Amniotic epithelial cell (primary cell): ENCODE measurements at regions not wholly inside any gene's neighbourhood (a gene's known extent, or its start where the extent isn't known, plus 50 kb on each side); places are given as distances from the start of the nearest gene placed in this dataset.

Experiments used
- DNase-seq: peaks from one replicate; pipeline ENCODE4 v3.0.0-alpha.2; 2010; ENCODE audit warnings: low read depth

DNA sequence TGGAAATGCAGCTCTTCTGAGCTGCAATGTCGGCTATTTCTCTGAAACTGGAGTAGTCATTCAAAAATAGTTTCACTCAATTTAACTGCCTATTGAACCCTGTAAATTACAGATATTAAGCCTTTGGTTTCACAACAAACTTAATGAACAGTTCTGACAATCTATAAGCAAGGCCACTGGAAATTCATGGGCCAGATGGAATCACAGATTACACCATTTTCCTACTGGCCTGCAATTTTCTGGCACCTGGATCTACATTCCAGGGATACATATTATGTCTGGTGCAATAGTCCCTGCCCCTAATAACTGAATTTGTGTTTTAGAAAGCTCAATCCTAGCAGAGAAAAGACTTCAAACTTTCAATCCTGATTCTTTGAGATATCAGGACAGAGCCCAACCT is 551.7 kb downstream of the RNF144A start:
- DNase-seq = no peak

DNA sequence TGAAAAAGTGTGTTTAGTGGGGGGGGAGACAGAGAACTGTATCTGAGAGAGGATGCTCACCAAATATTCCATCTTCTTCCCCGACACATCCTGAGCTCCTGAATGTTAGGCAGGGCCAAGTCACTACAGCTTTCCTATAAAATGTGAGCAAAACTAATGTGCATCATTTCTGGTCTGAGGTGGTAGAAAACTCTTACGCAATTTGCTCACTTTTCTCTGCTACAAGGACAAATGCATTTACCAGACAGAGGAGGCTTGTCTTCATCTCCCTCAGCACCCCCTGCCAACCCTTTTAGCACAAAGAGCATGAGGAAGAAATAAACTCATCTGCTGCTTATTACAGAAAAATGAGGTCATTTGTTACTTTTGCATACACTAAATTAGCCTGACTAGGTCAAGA is 554.0 kb downstream of the RNF144A start:
- DNase-seq = no peak

DNA sequence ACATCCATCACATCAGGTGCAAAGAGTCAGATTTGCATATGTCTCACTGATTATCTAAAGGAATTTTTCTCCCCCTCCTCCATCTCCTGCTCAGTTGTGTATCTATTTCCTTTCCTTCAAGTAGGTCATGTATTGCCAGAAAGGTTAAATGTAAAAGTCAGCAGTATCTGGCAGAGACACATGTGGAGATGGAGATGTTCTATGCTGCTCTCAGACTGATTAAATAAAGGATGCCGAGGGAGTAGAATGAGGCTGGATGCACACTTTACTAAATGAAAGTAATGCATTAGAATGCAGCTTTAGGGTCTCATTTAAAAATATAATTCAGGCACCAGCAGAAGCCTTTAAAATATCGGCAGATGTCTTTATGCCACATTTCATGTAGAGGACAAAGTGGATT is 555.3 kb downstream of the RNF144A start:
- no peak for DNase-seq

DNA sequence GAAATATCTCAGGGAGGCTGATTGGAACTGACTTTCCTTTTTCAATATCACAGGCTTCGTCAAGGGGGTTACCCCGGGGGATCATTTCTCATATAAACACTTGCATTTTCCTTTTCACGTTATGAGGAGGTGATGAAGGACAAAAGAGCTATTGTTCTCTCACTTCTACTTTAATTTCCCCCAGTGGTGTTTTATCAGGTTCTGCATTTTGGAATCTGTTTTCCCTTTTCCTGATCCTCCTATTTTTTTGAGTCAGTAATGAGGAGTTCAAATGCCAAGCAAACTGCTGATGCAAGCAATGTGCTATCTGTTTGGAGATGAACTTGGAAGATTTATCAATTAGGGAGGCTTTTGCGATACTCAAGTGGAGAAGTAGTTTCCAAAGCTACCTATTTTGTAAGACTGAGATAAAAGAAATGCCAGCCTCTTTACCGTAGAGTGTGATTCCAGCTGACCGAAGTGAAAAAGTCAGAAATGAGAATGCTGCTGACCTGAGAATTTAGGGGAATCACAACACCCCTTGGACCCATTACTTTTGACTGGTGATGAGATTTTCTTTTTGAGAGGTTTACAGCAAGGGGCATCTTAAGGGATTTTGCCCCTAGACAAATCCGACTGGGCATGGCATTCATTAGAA is 556.0 kb downstream of the RNF144A start:
- DNase-seq = no peak

DNA sequence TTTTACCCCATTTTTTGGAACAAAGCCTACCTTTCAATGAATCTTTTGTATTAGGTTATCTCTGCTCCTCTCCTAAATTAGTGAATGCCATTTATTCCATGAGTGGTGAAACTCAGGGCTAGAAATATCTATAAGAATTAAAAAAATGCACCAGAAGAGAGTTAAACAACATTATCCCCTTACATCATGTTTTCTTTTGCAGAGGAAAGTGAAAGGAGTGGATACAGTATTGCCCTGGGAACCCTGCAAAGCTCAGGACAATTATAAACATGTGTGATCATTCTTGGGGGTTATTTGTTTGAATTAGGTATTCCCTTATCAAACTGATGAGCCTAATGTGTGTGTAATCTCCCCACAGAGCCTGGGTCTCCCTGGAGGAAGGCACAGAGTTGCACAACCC is 559.2 kb downstream of the RNF144A start:
- DNase-seq = no peak

DNA sequence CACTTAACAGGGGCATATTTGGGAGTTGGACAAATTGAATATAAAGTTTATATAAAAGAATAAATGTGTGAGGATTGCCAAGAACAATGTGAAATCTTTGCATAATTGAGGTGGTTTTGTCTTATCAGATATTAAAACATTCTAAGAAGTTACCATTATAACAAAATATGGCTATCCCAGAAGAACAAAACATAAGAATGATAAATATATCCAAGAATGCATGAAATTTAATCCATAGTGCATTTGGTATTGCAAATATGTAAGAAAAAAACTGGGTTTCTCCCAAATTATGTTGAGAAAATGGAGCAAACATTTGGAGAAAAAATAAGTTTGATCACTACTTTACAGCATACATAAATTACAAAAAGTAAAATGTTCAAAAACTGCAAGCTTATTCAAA is 562.4 kb downstream of the RNF144A start:
- no peak for DNase-seq

DNA sequence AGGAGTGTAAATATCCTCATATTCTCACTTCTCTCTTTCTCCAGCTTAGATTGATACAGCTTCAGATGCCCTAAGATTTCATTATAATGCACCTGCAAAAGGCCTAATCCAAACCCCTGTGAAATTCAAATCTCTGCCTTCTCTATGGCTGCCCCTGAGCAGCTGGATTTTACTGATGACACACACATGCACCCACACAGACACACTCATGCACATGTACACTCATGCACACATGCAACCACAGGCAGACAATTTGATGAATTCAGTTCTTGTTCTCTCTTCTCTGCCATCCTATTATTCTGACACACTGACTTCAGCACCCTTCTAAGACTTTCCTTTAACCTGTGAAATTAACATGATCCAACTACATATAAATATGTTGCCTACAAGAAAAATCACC is 563.2 kb downstream of the RNF144A start:
- DNase-seq = no peak

DNA sequence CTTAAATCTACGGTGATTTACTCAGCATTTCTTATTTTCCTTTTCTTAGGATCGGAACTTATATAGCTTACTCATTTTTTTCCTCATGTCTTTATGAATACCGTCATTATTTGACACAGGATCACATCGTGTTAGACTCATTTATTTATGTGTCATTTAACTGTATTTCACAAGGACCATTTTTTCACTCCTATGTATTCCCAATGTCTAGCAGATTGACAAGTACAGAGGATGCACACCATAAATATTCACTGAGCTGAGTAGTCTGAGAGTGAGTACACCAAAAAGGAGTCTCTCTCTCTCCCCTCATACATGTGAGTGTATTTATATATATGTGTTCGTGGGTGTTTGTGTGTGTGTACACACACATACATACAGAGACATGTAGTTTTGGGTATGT is 573.5 kb downstream of the RNF144A start:
- DNase-seq = no peak

DNA sequence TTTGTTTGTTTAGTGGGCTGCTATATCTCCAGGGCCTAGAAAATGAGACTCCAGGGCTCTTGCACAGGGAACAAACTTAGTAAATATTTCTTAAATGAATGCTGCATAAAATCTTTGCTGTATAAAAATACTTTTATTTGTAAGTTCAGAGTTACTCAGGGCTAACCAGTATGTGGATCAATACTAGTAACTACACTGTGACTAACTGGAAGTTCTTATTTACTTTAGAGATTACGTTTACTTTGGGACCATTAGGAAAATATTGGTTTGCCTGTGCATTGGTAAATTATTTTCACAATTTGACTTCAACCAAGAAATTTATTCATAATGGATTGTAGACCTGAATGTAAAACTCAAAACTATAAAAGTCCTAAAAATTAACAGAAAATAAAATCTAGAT is 575.5 kb downstream of the RNF144A start:
- DNase-seq = no peak

DNA sequence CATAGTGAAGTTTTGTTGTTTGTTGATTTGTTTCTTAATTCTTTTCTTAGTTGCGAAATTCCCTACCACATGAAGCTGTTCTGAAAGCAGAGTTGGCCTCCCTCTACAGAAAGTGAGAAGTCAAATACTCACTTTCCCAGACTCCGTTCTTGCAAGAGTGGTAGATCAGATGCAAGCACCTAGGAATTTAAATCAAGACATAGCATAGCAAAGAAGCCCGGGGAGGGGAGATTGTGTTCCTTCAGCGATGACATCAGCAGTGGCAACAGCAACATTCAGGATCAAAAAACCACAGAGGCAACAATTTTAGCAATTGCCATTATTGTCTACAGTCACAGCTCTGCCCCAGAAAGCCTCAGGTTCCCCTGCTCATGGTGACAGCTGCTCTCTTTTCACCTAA is 580.0 kb downstream of the RNF144A start:
- DNase-seq = no peak

DNA sequence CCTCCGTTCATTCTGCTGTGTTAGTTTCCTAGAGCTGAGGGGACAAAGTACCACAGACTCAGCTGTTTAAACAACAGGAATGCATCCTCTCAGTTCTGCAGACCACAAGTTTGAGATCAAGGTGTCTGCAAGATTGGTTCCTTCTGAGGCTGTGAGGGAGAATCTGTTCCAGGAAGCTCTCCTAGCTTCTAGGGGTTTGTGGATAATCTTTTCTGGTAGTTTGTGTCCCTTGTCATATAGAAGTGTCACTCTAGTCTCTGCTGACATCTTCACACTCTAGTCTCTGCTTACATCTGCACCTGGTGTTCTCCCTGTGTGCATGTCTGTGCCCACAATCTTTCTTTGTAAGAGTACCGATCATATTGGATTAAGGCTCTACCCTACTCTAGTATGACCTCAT is 581.8 kb downstream of the RNF144A start:
- DNase-seq = no peak

DNA sequence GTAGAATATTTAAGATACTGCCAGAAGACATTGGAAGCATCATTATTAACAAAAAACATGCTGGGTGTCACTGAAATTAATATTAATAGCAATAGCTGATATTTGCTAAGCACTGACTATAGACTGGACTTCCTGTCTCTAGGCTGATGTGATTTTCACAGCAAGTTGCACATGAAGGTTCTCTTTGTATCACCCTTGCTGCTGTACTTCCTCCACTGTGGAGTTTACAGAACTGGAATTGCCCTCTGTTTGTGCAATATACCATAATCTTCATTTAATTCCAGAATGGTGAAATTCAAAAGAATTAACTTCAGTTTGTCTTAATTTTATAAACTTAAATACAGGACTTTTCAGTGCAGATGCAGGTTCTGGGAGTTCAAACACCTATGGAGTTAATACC is 585.1 kb downstream of the RNF144A start:
- no peak for DNase-seq

DNA sequence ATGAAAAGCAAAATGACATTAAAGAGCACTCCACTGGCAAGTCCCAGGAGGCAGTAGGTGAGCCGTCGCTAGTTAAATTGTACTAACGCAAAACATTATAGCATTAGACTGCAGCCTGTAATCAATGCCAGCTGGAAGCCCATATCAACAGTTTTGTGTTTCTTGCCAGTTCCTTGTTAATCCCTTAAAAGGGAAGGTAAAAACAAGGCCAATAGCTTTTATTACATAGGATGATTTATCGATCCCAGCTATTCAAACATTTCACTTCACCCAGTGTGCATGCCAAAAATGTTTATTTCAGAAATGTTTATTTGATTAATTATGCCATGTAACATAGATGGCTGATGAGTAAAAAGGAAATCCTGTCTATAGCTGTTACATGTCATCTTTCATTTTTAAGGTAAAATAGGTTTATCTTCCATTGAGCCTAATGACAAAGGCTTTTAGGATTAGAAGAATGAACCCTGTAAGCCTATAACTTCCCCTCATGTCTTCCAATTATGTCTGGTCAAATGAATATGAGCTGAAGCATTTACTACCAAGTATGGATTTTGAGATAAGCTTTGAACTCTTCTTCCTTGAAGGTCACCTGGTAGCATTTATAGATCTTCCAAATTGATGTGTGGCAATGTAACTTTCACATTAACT is 591.2 kb downstream of the RNF144A start:
- DNase-seq = no peak

DNA sequence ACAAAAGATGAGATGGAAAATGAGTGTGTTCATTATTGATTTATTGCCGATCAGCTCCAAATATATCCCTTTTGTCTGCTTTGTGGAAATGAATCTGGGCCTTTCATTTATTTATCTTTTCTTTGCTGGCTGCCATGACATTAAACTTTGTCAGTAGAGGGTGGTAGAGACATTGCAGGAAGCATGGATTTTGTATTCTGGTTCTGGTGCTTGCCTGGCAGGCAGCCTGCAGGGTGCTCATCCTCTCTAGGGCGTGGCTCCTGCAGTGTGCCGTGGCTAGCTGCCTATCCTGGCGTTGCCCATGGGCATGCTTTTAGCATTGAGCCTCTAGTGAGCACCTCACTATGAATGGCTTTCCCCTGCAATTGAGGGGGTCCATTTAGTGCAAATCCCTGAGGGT is 593.1 kb downstream of the RNF144A start:
- DNase-seq = no peak

DNA sequence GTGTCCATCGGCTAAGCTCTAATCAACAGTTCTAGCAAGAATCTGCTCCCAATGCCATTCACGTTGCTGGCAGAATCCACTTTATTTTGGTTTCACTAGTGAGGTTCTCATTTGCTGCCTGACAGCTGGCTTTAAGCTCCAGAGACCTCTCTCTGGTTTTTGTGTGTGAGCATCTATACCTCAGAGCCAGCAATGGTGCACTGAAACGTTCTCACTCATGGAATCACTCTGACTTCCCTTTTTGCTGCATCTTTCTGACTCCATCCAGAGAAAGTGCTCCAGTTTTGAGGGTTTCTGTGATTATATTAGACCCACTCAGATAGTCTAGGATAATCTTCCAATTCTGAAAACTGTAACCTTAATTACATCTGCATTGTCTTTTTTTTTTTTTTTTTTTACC is 596.6 kb downstream of the RNF144A start:
- no peak for DNase-seq

DNA sequence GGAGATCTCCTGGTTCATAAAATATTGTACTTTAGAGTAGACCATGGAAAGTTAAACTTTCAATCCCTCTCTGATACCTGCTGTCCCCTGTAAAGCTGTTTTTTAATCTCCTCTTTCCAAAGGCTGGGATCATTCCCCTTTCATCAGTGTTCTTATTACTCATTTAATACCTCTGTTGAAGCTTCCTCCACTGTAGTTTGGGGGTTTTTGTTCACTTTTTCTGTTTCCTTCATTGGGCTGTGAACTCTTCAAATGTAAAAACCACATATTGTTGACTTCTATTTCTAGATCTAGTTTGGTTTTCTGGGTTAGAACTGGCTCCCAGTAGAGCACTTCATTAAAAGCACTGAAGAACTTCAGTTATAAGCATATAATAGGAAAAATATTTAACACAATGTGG is 598.1 kb downstream of the RNF144A start:
- no peak for DNase-seq

DNA sequence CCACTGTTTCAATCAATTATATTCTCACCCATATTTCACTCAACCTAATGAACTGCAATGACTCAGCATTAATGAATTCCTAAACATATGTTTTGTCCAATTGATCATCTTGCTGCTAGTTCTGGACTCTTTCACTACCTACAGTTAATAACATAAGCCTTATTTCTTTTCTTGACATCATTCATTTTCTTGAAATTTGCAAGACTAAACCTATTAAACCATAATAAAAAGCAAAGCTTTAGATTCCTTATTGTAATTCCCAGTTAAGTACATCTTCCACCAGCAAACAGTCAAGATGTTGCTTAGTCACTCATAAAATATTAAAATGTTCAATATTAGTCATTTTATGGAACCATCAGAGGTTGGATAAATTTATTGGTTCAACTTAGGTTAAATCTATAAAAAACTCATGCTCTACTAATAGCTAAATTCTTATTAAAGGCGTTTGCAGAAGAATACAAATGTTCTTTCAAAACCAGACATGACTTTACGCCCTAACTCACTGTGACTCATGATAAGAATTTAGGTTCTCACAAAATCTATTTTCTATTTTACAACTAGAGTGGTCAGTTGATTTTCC is 599.4 kb downstream of the RNF144A start:
- no peak for DNase-seq

DNA sequence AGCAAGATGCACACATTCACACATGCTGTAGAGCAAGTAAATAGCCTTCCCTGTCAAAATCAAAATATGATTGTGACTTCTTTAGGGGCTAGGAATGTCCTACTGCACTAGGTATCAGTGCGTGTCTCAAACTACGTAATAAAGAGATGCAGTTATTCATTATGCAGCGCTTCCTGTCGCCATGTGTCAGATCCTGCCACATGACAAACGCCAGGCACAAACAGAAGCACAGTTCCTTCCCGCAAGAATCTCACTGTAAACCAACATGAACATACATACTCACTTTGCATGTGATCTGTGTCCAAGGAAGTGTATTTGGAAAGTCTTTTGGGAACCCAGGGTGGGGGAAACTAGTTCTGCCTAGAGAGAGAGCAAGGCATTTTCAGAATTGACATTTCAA is 599.9 kb downstream of the RNF144A start:
- no peak for DNase-seq

DNA sequence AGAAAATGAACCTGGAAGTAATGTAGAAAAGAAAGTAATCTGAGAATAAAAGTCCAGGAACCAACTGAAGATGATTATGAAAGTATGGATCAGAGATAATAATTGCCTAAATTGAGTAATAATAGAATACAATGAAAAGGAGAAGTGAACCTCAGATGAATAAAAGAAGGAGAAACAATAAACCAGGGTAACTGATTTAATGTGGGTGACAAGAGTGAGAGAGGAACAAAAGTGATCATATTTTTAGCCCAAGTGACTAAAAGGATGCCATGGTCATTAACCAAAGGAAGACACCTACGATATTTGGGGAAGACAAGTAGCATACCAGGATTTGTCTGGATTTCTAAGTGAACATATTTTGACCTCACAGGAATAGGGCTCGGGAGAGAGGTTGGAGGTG is 600.6 kb downstream of the RNF144A start:
- DNase-seq = no peak

DNA sequence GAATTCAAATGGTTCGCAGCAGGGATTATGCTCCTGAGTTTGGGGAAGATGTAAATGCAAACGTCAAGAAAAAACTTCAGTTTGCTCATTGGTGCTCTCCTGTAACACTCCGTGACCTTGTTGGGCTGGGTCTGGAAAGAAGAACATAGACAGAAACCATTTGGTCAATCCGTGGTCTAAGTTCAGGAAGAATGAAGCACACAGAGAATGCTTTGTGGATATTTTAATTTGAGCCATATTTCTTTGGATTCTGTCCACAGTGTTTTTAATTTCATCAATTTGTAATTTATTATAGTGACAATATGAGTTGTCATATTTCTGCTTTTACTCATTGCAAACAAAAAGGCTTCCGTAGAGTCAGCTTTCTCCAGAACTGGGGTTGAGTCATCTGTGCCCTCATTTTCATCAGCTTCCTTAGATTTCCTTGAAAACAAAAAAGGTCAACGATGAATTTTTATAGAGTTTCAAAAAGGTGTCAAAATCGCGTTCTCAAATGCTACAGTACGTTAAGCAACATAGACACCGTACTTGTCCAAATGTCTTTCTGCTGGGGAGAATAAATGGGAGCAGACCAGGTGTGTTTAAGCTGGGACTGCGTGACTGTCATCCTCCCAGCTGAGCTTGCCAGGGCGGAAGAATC is 606.4 kb downstream of the RNF144A start:
- DNase-seq = no peak

DNA sequence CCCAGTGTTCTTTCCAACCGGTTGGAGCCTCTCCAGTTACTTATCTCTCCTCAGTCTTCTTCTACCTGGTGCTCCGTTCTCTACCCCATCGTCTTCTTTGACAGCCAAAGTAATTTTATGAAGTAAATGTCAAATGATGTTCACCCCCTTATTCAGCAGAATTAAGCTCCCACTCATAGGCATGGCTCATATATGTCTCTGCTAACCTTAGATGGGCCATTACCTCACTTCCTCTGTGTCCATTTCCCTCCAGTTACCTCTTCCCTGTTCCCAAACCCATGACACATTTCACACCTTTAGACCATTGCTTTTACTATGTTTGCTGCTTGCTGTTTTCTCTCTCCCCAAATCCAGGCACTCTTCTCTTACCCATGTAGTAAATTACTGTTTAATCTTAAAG is 607.0 kb downstream of the RNF144A start:
- no peak for DNase-seq

DNA sequence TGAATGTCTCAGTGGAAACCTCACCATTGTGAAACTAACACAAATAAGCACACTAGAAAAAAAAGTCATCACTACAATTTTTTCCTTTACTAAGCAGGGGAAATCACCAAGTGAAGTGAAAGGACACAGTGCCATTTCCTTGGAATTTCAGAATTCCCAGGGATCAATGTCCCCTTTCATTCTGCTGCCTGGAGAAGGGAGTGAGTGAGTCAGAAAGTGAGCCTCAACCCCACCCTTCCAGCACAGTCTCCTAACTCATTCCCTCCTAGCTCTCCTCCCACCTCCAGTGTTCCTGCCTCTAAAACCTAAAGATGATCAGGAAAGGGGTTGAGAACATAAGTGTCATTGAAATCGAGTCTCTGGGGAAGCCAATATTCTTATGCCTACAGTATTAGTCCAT is 608.5 kb downstream of the RNF144A start:
- no peak for DNase-seq

DNA sequence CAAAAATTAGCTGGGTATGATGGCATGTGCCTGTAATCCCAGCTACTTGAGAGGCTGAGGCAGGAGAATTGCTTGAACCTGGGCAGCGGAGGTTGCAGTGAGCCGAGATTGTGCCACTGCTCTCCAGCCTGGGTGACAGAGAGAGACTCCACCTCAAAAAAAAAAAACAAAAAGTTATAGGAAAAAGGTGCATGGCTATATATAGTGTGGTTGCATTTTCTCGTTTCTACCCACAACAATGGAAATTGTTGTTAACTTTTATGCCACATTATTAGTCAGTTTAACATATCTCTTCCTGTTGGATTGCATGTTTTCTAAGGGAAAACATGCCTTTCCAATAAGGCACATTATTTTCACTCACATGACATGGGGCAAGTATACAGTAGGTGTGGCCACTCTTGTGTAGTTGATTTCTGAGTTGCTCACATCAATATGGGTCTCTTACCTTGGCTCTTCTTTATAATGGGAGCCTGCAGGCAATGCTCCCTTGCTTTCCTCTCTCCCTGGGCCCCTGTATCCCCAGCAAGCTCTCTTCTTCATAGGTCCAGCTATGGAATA is 610.0 kb downstream of the RNF144A start:
- no peak for DNase-seq
